Esophagus muscularis mucosa (tissue), 4 donors: ENCODE measurements at regions not wholly inside any gene's neighbourhood (a gene's known extent, or its start where the extent isn't known, plus 50 kb on each side); places are given as distances from the start of the nearest gene placed in this dataset.

ENCODE experiments used
- CTCF ChIP-seq, 3 experiments: fragments of 200-600 bp in 2 of 3; fragments of 450-650 bp in 1 of 3; sonication (generic) in 2 of 3; IDR thresholded peaks; one replicate each; pipeline ENCODE4 v1.5.1; 2017 to 2019; ENCODE audit warnings: antibody characterized with exemption in 3 of 3, mild to moderate bottlenecking in 2 of 3, moderate library complexity in 1 of 3
- EP300 ChIP-seq: sonication (generic); formaldehyde crosslinking; IDR thresholded peaks from one replicate; pipeline ENCODE4 v1.6.1; 2017; ENCODE audit warnings: antibody characterized with exemption
- POLR2AphosphoS5 ChIP-seq, 2 donors: sonication (generic); formaldehyde crosslinking; IDR thresholded peaks; one replicate each; pipeline ENCODE4 v1.6.1; 2017; ENCODE audit warnings: antibody characterized with exemption in 2 of 2

DNA sequence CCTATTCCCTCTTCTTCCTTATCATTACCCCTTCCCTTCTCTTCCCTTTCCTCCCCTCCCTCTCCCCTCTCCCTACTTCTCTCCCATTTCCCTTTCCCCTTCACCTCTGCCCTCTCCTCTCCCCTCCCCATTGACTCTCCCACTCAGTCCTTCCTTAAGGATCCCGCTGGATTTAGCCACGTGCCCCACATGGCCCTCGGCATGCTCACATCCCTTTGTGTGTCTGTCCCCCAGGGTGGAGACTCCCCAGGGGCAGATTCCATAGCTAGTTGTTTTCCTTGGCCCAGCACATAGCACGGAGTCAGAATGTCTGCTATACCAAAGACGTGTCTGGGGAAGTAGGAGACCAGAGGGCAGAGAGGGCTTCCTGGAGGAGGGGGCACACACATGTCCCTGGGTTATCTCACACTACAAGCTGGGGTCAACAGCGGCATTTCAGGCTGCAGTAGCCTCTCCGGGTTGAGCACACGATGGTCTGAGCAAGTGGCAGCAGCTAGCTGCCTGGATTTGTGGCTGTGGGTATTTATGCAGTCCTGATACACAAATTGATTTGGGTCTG lies 487.0 kb downstream of the TBC1D22A start:
- no peak for TF ChIP-seq EP300
- TF ChIP-seq CTCF (IDR thresholded peaks at IDR 0.05), result no peak
- TF ChIP-seq POLR2AphosphoS5 (IDR thresholded peaks at IDR 0.05), result no peak
